HG03064 (cell line): ENCODE measurements at regions not wholly inside any gene's neighbourhood (a gene's known extent, or its start where the extent isn't known, plus 50 kb on each side); places are given as distances from the start of the nearest gene placed in this dataset.
"Not testable (repeated sequence)": the region's sequence is repeated elsewhere in the genome, so short reads cannot be mapped to it uniquely, and the experiment has no call there.

Source experiments
- ATAC-seq: cut with Tn5 transposase; IDR thresholded peaks from one replicate; pipeline ENCODE4 v1.9.1; 2021; ENCODE audit warnings: low read depth; ENCODE audit not compliant: unreplicated experiment

DNA sequence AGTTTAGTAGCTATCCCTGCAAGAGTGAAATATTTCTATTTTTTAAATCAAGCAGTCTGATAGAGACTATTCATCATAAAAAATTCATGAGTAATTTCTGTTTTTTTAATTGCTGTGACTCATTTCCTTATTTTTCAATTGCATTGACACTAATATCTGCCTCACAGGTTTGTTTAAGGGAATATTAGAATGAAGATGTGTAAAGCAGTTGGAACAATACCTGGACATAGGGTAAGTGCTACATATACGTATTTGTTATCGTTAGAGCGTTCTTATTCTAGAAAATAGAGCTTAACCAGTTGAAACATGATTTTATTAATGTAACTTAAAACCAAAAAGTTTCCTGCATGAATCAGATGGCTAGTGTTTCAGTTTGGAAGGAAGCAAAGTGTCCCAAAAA, 2211.3 kb downstream of the PCDH7 start:
- ATAC-seq: no peak

DNA sequence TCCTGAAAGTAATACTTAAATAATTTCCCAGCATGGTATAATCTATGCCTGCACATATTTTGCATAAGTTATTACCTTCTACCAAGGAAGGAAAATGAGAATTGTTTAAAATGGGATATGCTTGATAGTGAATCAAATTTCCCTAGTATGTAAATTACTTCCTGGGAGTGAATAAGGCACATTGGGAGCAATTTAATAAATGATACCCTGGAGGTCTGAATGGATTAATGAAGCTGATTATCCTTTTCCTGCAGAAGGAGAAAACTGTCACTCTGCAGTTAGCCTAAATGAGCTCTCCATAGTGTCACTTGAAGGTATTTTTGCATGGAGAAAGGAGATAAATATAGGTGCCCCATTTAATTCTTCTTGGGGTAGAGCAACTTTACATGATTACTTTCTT, 2212.0 kb downstream of the PCDH7 start:
- no peak for ATAC-seq

DNA sequence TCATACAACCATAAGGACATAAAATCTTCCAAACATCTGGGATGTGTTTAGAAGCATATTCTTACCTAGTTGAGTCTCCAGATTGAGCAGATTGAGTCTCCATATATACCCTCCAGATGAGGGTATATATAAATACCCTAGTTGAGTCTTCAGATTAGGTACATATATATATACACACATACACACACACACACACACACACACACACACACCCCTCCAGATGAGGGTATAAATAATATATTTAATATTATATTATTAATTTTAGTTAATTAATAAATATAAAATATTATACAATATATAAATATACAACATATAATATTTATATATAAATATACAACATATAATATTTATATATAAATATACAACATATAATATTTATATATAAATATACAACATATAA, 2219.1 kb downstream of the PCDH7 start:
- not testable (repeated sequence) for ATAC-seq

DNA sequence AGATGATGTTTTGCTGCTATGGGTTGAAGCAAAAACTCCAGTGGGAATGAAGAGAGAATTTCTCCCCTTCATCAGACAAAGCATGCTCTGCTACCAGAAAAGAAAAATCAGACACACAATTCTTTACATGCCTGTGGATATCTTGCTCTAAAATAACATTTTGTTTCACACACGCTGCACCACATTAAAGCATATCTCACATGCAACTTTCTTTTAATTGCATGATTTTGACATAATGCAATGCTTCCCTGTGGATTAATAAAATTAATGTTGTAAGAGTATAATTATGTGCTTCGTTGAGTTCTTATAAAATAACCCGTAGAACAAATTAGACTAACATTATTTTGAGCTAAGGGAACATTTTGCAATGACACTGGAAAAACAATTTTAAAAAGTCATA, 2230.7 kb downstream of the PCDH7 start:
- no peak for ATAC-seq

DNA sequence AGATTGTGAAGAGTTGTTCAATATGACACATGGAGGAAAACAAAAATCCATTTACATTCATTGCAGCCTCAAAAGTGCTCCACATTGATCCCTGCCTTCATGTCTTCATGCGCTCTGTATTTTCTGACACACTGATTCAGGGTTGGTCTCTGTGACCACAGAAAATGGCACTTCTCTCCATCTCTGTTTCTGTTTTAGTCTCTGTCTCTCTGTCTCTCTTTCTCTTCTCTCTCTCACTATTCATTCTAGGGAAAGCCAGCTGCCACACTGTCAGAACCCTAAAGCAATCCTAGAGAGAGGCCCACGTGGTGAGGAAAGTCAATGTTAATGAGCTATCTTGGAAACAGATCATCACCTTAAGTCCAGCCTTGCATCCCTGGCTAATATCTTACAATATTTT, 2238.4 kb downstream of the PCDH7 start:
- ATAC-seq: no peak

DNA sequence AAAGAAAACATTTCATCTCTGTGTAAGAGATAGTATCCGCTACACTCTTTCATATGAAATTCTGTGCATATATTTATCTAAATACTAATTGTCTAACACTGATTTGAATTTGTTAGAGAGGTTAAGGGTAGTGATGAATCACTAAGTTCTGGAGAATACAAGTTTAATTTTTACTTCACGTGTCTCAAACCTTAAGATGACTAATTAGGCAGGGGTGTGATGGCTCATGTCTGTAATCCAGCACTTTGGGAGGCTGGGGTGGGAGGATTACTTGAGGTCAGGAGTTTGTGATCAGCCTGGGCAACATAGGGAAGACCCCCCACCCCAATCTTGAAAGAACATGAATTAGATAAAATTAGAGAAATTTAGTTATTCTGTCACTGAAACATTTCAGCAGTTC, 2241.9 kb downstream of the PCDH7 start:
- no peak for ATAC-seq

DNA sequence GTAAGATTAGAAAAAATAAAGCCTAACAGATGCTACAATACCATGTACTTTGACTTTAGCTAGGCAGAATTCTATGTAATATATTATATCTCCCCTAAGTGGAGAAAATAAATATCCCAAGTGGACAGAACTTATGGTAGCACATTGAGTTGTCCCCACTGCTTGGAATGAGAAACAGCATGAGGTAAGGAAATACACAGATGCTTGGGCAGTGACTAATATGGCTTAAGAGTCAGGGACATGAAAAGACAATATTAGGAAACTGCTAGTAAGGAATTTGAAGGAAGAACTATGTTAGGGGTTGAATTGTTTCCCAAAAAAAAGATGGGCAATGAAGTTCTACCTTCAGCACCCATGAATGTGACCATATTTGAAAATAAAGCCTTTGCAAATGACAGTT, 2265.1 kb downstream of the PCDH7 start:
- no peak for ATAC-seq

GRCh38 chr4:32986236-32986635, 2266.1 kb downstream of the PCDH7 start:
- no peak for ATAC-seq

- no peak for ATAC-seq
Observed at GRCh38 chr4:32987111-32987510, 2266.9 kb downstream of the PCDH7 start.

DNA sequence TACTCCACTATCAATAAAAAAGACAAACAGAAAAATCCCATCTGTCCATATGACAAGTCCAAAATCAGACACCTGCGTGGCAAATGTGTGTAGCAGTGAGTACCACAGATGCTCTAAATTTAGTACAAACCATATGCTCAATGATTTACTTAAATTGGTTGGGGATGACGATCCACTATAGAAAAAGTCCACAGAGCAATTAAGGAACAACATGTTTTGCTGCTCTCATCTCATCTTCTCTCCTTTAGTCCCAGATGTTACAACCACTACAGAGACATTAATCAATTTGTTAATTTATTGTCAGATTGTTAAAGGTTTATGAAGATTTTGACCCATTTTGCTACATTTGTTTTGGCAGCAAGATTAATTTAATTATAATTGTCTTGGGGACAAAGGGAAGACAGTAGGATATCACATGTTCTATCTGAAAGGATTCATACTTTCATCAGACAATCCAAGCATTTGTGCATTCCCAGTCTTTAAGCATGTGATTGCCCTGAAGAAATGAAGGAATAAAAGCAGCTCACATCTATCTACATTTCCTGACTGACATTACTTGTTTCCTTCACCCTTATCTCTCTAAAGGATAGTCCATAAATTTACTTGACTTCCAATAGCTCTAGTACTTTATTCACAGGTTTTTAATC, 2268.1 kb downstream of the PCDH7 start:
- ATAC-seq: no peak

- ATAC-seq: no peak
Observed at GRCh38 chr4:32991663-32992062, 2271.5 kb downstream of the PCDH7 start.

- ATAC-seq: no peak
Observed at GRCh38 chr4:32994981-32995881, 2275.1 kb downstream of the PCDH7 start.

- ATAC-seq: no peak
Observed at GRCh38 chr4:33013282-33013681, 2293.1 kb downstream of the PCDH7 start.

GRCh38 chr4:33025236-33025635, 2305.1 kb downstream of the PCDH7 start:
- no peak for ATAC-seq

DNA sequence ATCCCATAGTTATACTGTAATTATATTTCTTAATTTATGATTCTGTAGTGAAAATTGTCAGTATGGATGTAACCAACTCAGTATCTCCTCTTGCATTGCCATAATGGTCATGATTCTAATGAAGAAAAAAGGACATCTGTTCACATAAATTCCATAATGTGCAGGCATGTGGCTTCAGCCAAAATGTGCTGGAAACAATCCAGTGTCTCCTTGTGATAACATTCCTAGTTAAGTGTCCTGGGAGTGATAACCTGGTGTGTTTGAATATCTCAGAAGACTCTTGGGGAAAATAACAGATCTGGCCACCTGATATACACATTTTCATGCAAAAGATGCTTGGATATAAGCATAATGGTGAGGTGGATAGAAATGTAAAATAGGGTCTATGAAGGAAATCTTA, 2309.8 kb downstream of the PCDH7 start:
- no peak for ATAC-seq

GRCh38 chr4:33031328-33031727, 2311.2 kb downstream of the PCDH7 start:
- ATAC-seq: no peak

GRCh38 chr4:33037464-33037863, 2317.3 kb downstream of the PCDH7 start:
- no peak for ATAC-seq

DNA sequence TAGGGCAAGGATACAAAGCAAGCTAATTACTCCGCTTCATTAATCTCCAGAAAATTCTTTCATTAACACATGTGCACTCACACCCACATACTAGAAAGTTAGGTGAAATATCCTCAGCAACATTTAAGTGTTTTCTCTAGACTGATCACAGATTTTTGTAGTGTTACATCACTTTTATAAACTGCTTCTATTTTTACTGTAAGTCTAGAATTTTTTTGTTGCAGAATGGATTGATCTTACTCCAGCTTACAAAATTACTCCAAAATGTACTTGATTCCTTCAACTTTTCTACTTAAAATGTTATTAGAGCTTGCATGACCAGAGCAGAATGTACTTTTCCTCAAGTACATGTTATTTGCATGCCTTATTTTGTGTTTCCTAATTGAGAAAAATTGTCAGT, 2325.2 kb downstream of the PCDH7 start:
- ATAC-seq: no peak

DNA sequence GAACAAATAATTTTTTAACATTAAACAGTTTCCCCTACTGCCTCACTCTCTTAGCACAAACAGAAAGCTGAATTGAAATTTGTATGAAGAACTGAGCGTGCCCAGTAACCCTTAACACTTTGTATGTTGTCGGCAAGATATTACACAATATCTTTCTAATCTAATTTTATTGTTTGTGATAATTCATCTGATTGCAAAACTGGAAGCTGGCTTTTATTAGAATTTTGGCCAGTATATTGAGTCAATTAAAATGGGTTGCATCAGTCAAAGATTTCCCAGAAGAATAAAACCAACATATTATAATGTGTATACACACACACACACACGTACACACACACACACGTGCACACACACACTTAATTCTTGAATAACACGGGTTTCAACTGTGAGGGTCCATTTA, 2332.1 kb downstream of the PCDH7 start:
- no peak for ATAC-seq

DNA sequence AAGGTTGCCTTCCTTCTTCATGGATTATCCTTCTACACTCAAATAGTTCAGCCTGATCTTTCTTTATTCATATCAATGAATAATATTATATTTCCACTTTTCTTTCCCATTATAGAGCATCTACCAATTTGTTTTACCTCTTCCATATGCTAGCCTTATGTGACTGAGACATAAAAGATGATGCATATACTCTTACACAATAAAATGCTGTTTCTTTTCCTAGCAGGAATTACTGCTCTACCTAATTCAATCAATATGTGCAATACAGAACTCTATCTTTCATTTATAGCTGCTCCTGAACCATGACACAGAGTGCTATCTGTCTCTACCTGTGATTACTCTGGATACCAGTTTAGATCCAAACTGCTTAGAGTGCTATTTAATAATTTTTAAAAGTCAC, 2334.0 kb downstream of the PCDH7 start:
- no peak for ATAC-seq

DNA sequence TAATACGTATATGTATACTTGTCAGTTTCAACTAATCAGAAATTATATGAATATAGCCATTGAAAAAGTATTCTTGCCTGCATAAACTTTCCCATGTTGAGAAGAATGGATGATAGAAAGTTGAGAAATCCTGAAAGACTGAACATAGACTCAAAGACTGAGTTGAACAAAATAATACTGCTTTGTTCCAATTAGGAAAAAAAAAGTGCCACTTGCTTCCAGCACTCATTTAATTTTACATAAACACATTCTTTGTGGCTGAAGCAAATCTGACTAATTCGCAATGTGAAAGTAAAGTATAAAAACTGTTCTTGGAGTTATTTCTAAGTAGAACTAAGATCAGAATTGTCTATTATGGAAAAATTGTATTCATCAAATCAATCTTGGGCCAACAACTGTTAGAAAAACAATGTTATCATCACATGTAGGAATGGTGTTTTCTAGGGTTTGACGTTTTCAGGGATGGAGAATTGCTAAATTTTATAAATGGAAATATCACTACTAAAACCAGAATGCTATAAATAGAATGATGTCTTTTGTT, 2334.6 kb downstream of the PCDH7 start:
- no peak for ATAC-seq

GRCh38 chr4:33057736-33058135, 2337.6 kb downstream of the PCDH7 start:
- ATAC-seq: no peak
